ENCODE measurements at regions not wholly inside any gene's neighbourhood (a gene's known extent, or its start where the extent isn't known, plus 50 kb on each side); places are given as distances from the start of the nearest gene placed in this dataset.

DNA sequence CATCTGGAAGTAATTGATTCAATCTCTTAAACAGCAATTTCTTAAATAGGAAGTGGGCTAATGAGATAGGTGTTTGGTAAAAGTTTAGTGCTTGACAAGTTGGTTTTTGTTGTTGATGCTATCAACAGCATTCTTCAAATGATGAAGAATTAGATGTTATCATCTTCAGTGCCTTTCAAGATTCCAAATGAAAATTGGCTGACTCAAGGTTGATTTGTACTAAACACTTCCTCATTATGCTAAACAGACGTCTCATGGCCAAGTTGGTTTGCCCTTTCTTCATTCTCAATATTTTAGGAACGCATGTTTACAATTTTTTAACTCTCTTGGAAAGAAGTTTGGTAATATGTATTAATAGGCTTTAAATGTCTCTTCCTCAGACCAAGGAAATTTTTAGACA, 86.0 kb downstream of the MID1IP1 start:
- DNase-seq (ENCODE audit: low read depth), result no peak

GRCh38 chrX:38890326-38890725, 89.1 kb downstream of the MID1IP1 start:
- no peak for DNase-seq (ENCODE audit: low read depth)

DNA sequence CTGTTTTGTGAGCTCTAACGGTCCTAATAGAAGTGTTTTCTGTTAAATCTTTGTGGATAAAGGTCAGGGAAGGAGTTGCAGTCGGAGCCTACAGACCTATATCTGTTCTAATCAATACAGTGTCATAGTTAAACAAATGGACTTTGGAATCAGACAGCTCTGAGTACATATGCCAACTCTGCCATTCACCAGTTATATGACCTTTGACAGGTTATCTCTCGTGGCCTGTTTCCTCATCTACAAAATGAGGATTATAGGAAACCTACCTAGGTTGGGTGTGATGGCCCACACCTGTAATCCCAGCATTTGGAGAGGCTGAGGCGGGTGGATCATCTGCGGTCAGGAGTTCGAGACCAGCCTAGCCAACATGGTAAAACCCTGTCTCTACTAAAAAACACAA, 89.7 kb downstream of the MID1IP1 start:
- DNase-seq (ENCODE audit: low read depth), result no peak

- peak; percentile 24 for DNase-seq (ENCODE audit: low read depth)
Measured at GRCh38 chrX:38891641-38892413, 90.6 kb downstream of the MID1IP1 start.

DNA sequence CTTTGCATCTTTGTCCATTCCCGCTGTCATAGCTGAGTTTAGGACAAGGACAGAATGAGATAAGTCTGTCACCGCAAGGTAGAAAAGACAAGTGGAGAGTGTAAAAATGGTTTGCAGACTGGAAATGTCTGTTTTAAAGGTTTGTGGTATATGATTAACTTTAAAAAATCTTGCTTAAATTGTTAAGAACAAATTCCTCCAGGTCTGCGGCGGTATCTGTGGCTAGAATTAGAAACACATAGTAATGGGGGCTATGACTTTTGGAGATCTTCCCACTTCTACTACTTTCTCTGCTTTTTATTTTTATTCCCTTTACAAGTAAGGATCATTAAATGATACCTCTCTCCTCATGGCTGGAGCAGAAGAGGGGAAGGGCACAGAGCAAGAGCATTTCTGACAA, 92.2 kb downstream of the MID1IP1 start:
- DNase-seq (ENCODE audit: low read depth), result no peak

GRCh38 chrX:38895775-38896174, 94.5 kb downstream of the MID1IP1 start:
- DNase-seq (ENCODE audit: low read depth), result no peak

- DNase-seq (ENCODE audit: low read depth), result no peak
Measured at GRCh38 chrX:38896724-38897298, 95.6 kb downstream of the MID1IP1 start.

- DNase-seq (ENCODE audit: low read depth), result no peak
Measured at GRCh38 chrX:38898261-38898660, 97.0 kb downstream of the MID1IP1 start.

GRCh38 chrX:38899650-38900049, 98.4 kb downstream of the MID1IP1 start:
- no peak for DNase-seq (ENCODE audit: low read depth)

DNA sequence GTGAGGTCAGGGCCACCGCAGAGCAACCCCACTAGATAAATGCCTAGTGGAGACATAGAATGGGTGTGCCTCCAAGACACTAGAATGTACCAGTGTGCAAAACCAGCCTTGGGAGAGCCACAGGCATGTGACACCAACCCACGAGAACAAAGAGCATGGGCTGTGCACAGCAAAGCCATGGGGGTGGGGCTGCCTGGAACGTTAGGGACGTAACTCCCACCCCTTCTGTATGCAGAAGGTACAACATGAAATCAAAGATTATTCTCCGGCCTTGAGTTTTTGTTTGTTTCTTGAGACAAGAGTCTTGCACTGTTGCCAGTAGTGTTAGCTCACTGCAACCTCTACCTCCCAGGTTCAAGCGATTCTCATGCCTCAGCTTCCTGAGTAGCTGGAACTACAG, 99.5 kb downstream of the MID1IP1 start:
- no peak for DNase-seq (ENCODE audit: low read depth)

DNA sequence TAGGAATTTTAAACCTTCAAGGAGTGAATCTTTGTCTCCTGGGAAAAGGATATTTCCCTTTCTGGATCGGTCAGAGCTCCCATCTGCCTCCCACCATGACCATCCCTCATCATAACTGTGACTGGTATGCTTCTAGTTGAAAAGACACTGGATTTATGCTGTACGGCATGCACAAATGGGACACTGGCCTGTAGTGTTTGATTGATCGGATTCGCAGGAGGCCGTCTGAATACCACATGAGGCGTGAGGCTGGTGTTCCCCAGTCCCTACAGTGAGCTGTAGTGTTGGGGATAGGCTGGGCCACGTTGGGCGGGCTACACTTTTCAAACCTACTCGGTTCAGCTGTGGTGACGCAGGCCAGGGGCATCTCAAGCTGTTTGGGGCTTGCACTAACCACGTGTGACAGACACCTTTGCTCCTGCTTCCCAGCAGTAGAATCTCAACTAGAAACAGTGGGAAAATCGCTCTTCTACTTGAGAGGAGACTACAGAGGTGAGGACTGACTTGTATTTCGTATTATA, 101.8 kb downstream of the MID1IP1 start:
- no peak for DNase-seq (ENCODE audit: low read depth)

GRCh38 chrX:38916801-38917200, 115.5 kb downstream of the MID1IP1 start:
- no peak for DNase-seq (ENCODE audit: low read depth)

DNA sequence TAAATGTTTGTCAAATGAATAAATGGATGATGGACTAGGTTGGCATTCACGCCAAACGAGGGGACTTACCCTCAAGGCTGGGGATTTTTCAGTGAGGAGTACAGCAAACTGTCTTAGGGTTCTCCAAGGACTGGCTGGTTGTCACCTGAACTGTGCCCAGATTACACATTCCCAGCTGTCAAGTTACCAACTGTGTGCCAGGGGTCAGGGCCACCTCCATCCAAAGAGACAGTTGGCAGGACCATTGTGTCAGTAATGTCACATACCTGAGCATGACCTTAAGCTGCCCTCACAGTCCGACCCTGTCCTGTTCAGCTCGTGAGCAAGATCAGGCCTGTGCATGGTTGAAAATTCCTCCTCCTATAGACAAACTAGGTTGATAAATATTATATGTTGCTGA, 116.7 kb downstream of the MID1IP1 start:
- DNase-seq (ENCODE audit: low read depth), result no peak

- DNase-seq (ENCODE audit: low read depth), result no peak
Measured at GRCh38 chrX:38919202-38919601, 117.9 kb downstream of the MID1IP1 start.

DNA sequence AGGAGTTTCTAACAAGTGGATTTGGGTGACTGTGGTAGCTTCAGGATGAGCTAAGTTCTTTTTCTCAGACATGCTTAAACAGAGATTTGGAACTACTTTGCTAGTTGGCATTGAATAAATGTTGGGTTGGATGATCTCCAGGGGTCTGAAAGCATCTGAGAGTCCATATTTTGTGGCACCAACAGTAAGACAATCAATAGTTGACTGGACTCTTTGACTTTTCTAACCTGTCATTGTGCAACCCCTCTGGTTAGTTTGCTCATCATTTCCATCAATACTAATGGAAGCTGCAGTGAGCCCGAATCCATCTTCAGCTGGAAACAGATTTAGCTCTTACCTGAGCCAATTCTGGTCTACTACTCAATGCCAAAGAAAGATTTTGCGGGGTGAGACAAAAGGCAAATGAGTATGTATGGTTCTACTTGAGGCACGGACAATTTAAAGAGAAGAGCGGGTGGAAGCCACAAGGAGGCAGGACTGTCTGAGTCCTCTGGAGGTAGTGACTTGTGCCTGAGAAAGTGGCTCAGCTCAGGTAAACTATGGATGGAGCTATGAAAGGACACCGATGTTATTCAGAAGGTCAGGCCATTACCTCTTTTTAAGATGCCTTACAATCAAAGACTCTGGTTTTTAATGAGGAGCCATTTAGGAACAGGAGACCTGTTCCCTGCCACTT, 118.7 kb downstream of the MID1IP1 start:
- DNase-seq (ENCODE audit: low read depth), result no peak

GRCh38 chrX:38923451-38923969, 122.3 kb downstream of the MID1IP1 start:
- DNase-seq (ENCODE audit: low read depth), result no peak

DNA sequence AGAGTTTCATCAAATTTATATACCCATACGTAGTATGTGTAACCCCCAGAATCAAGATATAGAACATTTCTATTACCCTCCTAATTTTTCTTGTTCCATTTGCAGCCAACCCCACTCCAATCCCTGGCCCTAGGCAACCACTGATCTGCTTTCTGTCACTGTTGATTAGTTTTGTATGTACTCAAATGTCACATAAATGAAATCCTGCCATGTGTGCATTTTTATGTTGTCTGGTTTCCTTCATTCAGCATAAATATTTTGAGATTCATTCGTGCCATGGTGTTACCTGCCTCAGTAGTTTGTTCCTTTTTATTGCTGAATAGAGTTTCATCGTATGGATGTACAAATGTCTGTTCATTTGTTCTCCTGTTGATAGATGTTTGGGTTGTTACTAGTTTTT, 126.3 kb downstream of the MID1IP1 start:
- DNase-seq (ENCODE audit: low read depth), result no peak

- peak; percentile 33 for DNase-seq (ENCODE audit: low read depth)
Measured at GRCh38 chrX:38929966-38930421, 128.7 kb downstream of the MID1IP1 start.

DNA sequence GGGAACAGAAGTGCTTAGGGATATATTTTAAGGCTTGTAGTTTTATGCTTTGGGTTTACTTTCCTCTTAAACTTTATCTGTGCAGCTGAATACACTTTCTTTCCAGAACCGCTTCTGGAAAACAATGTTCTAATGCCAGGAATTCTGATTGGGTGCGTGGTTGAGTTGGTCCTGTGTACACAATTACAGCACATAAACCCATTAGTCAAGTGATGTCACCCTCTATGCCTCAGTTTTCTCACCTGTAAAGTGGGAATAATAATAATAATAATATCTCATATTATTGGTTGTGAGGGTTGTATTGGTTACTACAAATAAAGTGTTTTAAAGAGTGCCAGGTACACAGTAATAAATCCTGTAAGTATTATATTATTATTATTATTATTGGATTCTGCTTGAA, 129.2 kb downstream of the MID1IP1 start:
- no peak for DNase-seq (ENCODE audit: low read depth)

GRCh38 chrX:38935561-38935960, 134.3 kb downstream of the MID1IP1 start:
- DNase-seq (ENCODE audit: low read depth), result no peak

- DNase-seq (ENCODE audit: low read depth), result no peak
Measured at GRCh38 chrX:38937400-38937799, 136.1 kb downstream of the MID1IP1 start.

DNA sequence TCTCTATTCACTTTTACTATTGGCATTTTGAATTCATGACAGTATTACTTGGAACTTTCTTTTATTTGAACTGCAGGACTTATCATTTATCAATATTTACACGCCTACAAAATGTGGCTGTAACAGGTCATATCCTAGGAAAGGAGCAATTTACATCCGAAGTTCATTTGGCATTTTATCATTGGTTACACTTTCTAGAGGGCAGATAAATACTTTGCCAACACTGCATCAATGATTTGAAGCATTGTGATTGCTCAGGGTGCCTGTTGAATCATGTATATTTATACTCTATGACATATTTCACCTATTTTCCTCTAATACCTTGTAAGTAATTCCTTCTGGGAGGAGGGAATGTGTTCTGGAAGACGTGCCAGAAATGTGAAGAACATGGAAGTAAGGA, 136.7 kb downstream of the MID1IP1 start:
- DNase-seq (ENCODE audit: low read depth), result no peak

DNA sequence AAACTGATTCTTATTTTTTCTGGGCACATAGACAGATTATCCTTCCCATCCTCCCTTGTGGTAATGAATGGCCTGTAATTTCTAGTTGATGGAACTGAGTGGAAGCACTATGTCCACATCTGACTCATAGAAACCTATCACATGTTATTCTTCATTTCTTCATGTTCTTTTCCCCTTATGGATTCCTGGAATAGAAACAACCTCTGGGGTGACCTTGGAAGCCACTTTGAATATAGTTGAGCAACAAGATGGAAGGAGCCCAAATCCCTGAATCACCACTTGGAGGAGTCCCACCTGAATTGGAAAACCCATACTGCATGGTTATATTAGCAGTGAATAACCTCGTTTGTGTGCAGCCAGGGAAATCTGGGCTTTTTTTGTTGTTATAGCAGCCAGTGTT, 137.8 kb downstream of the MID1IP1 start:
- no peak for DNase-seq (ENCODE audit: low read depth)
